ENCODE measurements at regions not wholly inside any gene's neighbourhood (a gene's known extent, or its start where the extent isn't known, plus 50 kb on each side); places are given as distances from the start of the nearest gene placed in this dataset.

- H3K27ac ChIP-seq, result no peak overlapping the region
- H3K36me3 ChIP-seq, result no peaks in the 10 kb centered on the region
- peaks cover 0 to 33% (median 3%) of the 10 kb centered on the region in 11 donors for H3K9me3 ChIP-seq
- WGBS, 2 donors, result 23 to 34% methylated on average over 1 of the region's 1 CpG
- TF ChIP-seq, protein P1, sequence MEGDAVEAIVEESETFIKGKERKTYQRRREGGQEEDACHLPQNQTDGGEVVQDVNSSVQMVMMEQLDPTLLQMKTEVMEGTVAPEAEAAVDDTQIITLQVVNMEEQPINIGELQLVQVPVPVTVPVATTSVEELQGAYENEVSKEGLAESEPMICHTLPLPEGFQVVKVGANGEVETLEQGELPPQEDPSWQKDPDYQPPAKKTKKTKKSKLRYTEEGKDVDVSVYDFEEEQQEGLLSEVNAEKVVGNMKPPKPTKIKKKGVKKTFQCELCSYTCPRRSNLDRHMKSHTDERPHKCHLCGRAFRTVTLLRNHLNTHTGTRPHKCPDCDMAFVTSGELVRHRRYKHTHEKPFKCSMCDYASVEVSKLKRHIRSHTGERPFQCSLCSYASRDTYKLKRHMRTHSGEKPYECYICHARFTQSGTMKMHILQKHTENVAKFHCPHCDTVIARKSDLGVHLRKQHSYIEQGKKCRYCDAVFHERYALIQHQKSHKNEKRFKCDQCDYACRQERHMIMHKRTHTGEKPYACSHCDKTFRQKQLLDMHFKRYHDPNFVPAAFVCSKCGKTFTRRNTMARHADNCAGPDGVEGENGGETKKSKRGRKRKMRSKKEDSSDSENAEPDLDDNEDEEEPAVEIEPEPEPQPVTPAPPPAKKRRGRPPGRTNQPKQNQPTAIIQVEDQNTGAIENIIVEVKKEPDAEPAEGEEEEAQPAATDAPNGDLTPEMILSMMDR (IDR thresholded peaks at IDR 0.05), result no peak
- intact Hi-C loops (cut with DNase I), result no loop called here
- no peak for DNase-seq
- ATAC-seq, result no peak
- no peaks in the 10 kb centered on the region for H3K4me1 ChIP-seq
- H3K4me3 ChIP-seq, result no peak overlapping the region
- no peaks in the 10 kb centered on the region for H3K27me3 ChIP-seq
Measured at GRCh38 chr6:113258771-113259170, 598.4 kb upstream of the MARCKS start.

- Histone ChIP-seq H3K36me3 (no peaks in the 10 kb centered on the region), H3K27me3 (no peaks in the 10 kb centered on the region), H3K27ac (no peak overlapping the region), H3K4me3 (no peak overlapping the region), H3K9me3 (peaks cover 0 to 51% (median 38%) of the 10 kb centered on the region in 11 donors), H3K4me1 (peaks cover 0 to 6% (median 0%) of the 10 kb centered on the region in 9 donors)
- ATAC-seq (peak in 5 of 8 donors; percentile 52 to 73 (median 58)), DNase-seq (peak in 1 of 2 donors; percentile 10)
- TF ChIP-seq, protein P1 (IDR thresholded peaks at IDR 0.05), result no peak
- intact Hi-C loops (cut with DNase I), result no loop called here
Measured at GRCh38 chr6:113271437-113271836, 585.7 kb upstream of the MARCKS start.

GRCh38 chr6:113276601-113277000, 580.5 kb upstream of the MARCKS start:
- TF ChIP-seq, protein P1 (IDR thresholded peaks at IDR 0.05), result no peak
- H3K9me3 ChIP-seq, result no peaks in the 10 kb centered on the region
- no peaks in the 10 kb centered on the region for H3K27me3 ChIP-seq
- intact Hi-C loops (cut with DNase I), result no loop called here
- DNase-seq, result no peak
- WGBS, 2 donors, result 41 to 61% methylated on average over 2 of the region's 2 CpGs
- H3K4me1 ChIP-seq, result peaks cover 0 to 6% (median 0%) of the 10 kb centered on the region in 9 donors
- H3K27ac ChIP-seq, result peak overlapping the region in 1 of 10 donors; percentile 7
- H3K36me3 ChIP-seq, result no peaks in the 10 kb centered on the region
- no peak for ATAC-seq
- H3K4me3 ChIP-seq, result no peak overlapping the region

GRCh38 chr6:113277111-113277510, 580.0 kb upstream of the MARCKS start:
- no peak overlapping the region for H3K4me3 ChIP-seq
- H3K9me3 ChIP-seq, result no peaks in the 10 kb centered on the region
- intact Hi-C loops (cut with DNase I), result no loop called here
- H3K27me3 ChIP-seq, result no peaks in the 10 kb centered on the region
- TF ChIP-seq, protein P1 (IDR thresholded peaks at IDR 0.05), result no peak
- DNase-seq (no peak), ATAC-seq (no peak)
- H3K4me1 ChIP-seq, result peaks cover 0 to 6% (median 0%) of the 10 kb centered on the region in 9 donors
- no peak overlapping the region for H3K27ac ChIP-seq
- H3K36me3 ChIP-seq, result no peaks in the 10 kb centered on the region
- 90 to 95% methylated on average over 1 of the region's 1 CpG for WGBS, 2 donors
